GM19328 (cell line): ENCODE measurements at regions not wholly inside any gene's neighbourhood (a gene's known extent, or its start where the extent isn't known, plus 50 kb on each side); places are given as distances from the start of the nearest gene placed in this dataset.

Experiments
- ATAC-seq: cut with Tn5 transposase; IDR thresholded peaks from one replicate; pipeline ENCODE4 v1.9.1; 2021; ENCODE audit warnings: mild to moderate bottlenecking, moderate library complexity; ENCODE audit not compliant: unreplicated experiment

GRCh38 chr9:21561502-21561901 is 79.4 kb upstream of the IFNE start:
- no peak for ATAC-seq

- no peak for ATAC-seq
Measured at GRCh38 chr9:21564175-21564574, 82.1 kb upstream of the IFNE start.

GRCh38 chr9:21565155-21565554 is 83.0 kb upstream of the IFNE start:
- no peak for ATAC-seq

GRCh38 chr9:21567926-21568325 is 85.8 kb upstream of the IFNE start:
- no peak for ATAC-seq

GRCh38 chr9:21568484-21568883 is 86.4 kb upstream of the IFNE start:
- ATAC-seq = no peak

- no peak for ATAC-seq
Measured at GRCh38 chr9:21569721-21570120, 87.6 kb upstream of the IFNE start.

- no peak for ATAC-seq
Measured at GRCh38 chr9:21570643-21571275, 88.6 kb upstream of the IFNE start.

- no peak for ATAC-seq
Measured at GRCh38 chr9:21574261-21574660, 92.1 kb upstream of the IFNE start.

- no peak for ATAC-seq
Measured at GRCh38 chr9:21576331-21577189, 94.4 kb upstream of the IFNE start.

GRCh38 chr9:21579247-21579671 is 97.1 kb upstream of the IFNE start:
- no peak for ATAC-seq

GRCh38 chr9:21579743-21580142 is 97.6 kb upstream of the IFNE start:
- ATAC-seq = no peak

- ATAC-seq = no peak
Measured at GRCh38 chr9:21580636-21581378, 98.7 kb upstream of the IFNE start.

GRCh38 chr9:21583628-21584377 is 101.7 kb upstream of the IFNE start:
- ATAC-seq = no peak

GRCh38 chr9:21584890-21585289 is 102.8 kb upstream of the IFNE start:
- ATAC-seq = no peak

GRCh38 chr9:21585756-21586752 is 103.9 kb upstream of the IFNE start:
- no peak for ATAC-seq

GRCh38 chr9:21589344-21590056 is 107.4 kb upstream of the IFNE start:
- ATAC-seq = no peak

- ATAC-seq = no peak
Measured at GRCh38 chr9:21590058-21590996, 108.2 kb upstream of the IFNE start.
